ENCODE measurements at regions not wholly inside any gene's neighbourhood (a gene's known extent, or its start where the extent isn't known, plus 50 kb on each side); places are given as distances from the start of the nearest gene placed in this dataset.

- no peak for TF ChIP-seq POLR2A (IDR thresholded peaks at IDR 0.05)
- TF ChIP-seq CTCF (IDR thresholded peaks at IDR 0.05) = no peak
Measured at GRCh38 chr11:116250155-116250554, 522.6 kb downstream of the BUD13 start.
